NCI-H2107 treated with DMSO at 0.1 percent for 48 hours (cell line): ENCODE measurements at regions not wholly inside any gene's neighbourhood (a gene's known extent, or its start where the extent isn't known, plus 50 kb on each side); places are given as distances from the start of the nearest gene placed in this dataset.
"Not testable (repeated sequence)": the region's sequence is repeated elsewhere in the genome, so short reads cannot be mapped to it uniquely, and the experiment has no call there.

Experiments
- DNase-seq: peaks from one replicate; lab custom pipeline; 2025; ENCODE audit not compliant: unreplicated experiment; lab: John Stamatoyannopoulos, UW

GRCh38 chr5:163569284-163569683 is 63.9 kb downstream of the MAT2B start:
- no peak for DNase-seq

GRCh38 chr5:163571744-163572143 is 66.3 kb downstream of the MAT2B start:
- DNase-seq, result no peak

GRCh38 chr5:163574472-163575440 is 69.3 kb downstream of the MAT2B start:
- no peak for DNase-seq

- no peak for DNase-seq
Observed at GRCh38 chr5:163578652-163579051, 73.2 kb downstream of the MAT2B start.

GRCh38 chr5:163579729-163580128 is 74.3 kb downstream of the MAT2B start:
- DNase-seq, result no peak

- DNase-seq, result no peak
Observed at GRCh38 chr5:163580516-163580915, 75.1 kb downstream of the MAT2B start.

- not testable (repeated sequence) for DNase-seq
Observed at GRCh38 chr5:163583491-163584153, 78.2 kb downstream of the MAT2B start.

- no peak for DNase-seq
Observed at GRCh38 chr5:163585206-163585605, 79.8 kb downstream of the MAT2B start.

- DNase-seq, result no peak
Observed at GRCh38 chr5:163586531-163586956, 81.1 kb downstream of the MAT2B start.

- DNase-seq, result no peak
Observed at GRCh38 chr5:163594951-163595350, 89.5 kb downstream of the MAT2B start.

GRCh38 chr5:163595932-163596607 is 90.7 kb downstream of the MAT2B start:
- DNase-seq, result no peak

GRCh38 chr5:163596608-163597315 is 91.3 kb downstream of the MAT2B start:
- DNase-seq, result no peak

GRCh38 chr5:163604013-163604412 is 98.6 kb downstream of the MAT2B start:
- DNase-seq, result peak; percentile 36

- no peak for DNase-seq
Observed at GRCh38 chr5:163607256-163607655, 101.8 kb downstream of the MAT2B start.

- no peak for DNase-seq
Observed at GRCh38 chr5:163608621-163609020, 103.2 kb downstream of the MAT2B start.

GRCh38 chr5:163609910-163610309 is 104.5 kb downstream of the MAT2B start:
- no peak for DNase-seq

GRCh38 chr5:163612358-163613149 is 107.1 kb downstream of the MAT2B start:
- no peak for DNase-seq

- DNase-seq, result no peak
Observed at GRCh38 chr5:163613150-163613442, 107.7 kb downstream of the MAT2B start.

GRCh38 chr5:163614787-163615186 is 109.4 kb downstream of the MAT2B start:
- no peak for DNase-seq

- DNase-seq, result no peak
Observed at GRCh38 chr5:163619273-163619934, 114.0 kb downstream of the MAT2B start.
